ENCODE measurements at regions not wholly inside any gene's neighbourhood (a gene's known extent, or its start where the extent isn't known, plus 50 kb on each side); places are given as distances from the start of the nearest gene placed in this dataset.

DNA sequence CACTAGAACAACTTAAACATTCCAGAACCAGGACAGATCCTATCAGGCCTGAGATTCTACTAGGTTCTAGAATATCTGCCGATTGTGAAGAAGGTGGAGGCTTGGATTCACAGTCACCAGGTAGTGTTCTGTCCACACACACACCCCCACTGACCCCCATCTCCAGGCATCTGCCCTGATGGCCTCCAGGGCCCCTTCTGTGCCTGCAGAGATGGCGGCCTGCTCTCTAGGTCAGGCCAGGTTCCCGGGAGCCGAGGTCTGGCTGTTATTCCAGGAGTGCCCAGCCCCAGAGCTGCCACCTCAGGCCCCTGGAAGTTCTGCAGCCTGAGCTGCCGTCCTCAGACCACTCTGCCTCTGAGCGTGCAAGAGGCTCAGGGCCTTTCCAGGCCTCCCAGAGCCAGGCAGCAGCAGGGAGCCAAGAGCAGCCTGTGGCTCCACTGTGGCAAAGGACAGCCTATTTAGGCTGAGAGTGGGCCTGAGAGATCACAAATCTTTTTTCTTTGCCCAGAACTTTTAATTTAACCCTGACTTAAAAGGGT is 96.2 kb upstream of the ASAP2 start:
- no peaks in the 10 kb centered on the region for H3K9me3 Mint-ChIP-seq (ENCODE audit: unreplicated experiment)
- H3K36me3 Mint-ChIP-seq (ENCODE audit: insufficient read depth, unreplicated experiment) = no peaks in the 10 kb centered on the region
- TF ChIP-seq, protein P1, sequence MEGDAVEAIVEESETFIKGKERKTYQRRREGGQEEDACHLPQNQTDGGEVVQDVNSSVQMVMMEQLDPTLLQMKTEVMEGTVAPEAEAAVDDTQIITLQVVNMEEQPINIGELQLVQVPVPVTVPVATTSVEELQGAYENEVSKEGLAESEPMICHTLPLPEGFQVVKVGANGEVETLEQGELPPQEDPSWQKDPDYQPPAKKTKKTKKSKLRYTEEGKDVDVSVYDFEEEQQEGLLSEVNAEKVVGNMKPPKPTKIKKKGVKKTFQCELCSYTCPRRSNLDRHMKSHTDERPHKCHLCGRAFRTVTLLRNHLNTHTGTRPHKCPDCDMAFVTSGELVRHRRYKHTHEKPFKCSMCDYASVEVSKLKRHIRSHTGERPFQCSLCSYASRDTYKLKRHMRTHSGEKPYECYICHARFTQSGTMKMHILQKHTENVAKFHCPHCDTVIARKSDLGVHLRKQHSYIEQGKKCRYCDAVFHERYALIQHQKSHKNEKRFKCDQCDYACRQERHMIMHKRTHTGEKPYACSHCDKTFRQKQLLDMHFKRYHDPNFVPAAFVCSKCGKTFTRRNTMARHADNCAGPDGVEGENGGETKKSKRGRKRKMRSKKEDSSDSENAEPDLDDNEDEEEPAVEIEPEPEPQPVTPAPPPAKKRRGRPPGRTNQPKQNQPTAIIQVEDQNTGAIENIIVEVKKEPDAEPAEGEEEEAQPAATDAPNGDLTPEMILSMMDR (IDR thresholded peaks at IDR 0.05; ENCODE audit: unreplicated experiment) = no peak
- H3K4me1 Mint-ChIP-seq (ENCODE audit: insufficient read depth, unreplicated experiment) = peaks cover 29% of the 10 kb centered on the region
- no TSS peak for BruUV-seq (replicated peaks)
- no peak for DNase-seq (ENCODE audit: unreplicated experiment)
- CTCF ChIA-PET = interaction anchor here (0.6 kb wide), 1 partner anchor 21 kb away, joined by 3 read pairs; no protein-coding TSS in a partner anchor
- no peak overlapping the region for H3K4me3 Mint-ChIP-seq (ENCODE audit: unreplicated experiment)
- POLR2A ChIA-PET = interaction anchor here (0.6 kb wide), 1 partner anchor 736 kb away, joined by 3 read pairs; no protein-coding TSS in a partner anchor
- H3K27ac Mint-ChIP-seq (ENCODE audit: low read depth, unreplicated experiment) = no peak overlapping the region
- intact Hi-C loops (cut with micrococcal nuclease) = loop anchor here (5.0 to 10.0 kb wide), 2 partner anchors 56 to 108 kb away; partner anchors contain the start of gene MBOAT2
- H3K27me3 Mint-ChIP-seq (ENCODE audit: insufficient read depth, unreplicated experiment) = no peaks in the 10 kb centered on the region

DNA sequence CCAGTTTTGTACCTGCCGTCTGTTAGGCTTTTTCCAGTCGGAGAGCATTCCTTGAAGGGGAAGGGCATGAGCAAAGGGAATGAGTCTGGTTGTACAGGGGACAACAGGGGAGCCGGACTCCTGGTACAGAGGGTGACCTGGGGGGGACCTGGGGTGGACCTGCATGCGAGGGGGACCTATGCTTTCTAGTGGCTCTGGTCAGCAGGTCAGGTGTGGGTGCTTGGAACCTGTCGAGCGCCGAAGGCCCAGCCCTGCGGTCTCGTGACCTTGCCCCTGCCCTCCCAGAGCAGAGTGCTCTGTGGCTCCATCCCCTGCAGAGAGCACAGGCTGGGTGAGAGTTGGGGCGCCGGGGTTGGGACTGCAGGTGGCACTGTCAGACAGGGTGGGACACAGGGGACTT is 96.7 kb upstream of the ASAP2 start:
- ChIA-PET POLR2A (no interaction called here), CTCF (no interaction called here)
- intact Hi-C loops (cut with micrococcal nuclease) = loop anchor here (5.0 to 10.0 kb wide), 2 partner anchors 55 to 108 kb away; partner anchors contain the start of gene MBOAT2
- no peak for DNase-seq (ENCODE audit: unreplicated experiment)
- peaks cover 29% of the 10 kb centered on the region for H3K4me1 Mint-ChIP-seq (ENCODE audit: insufficient read depth, unreplicated experiment)
- TF ChIP-seq, protein P1 (IDR thresholded peaks at IDR 0.05; ENCODE audit: unreplicated experiment) = no peak
- BruUV-seq (replicated peaks) = no TSS peak
- H3K4me3 Mint-ChIP-seq (ENCODE audit: unreplicated experiment) = no peak overlapping the region
- no peaks in the 10 kb centered on the region for H3K27me3 Mint-ChIP-seq (ENCODE audit: insufficient read depth, unreplicated experiment)
- no peaks in the 10 kb centered on the region for H3K36me3 Mint-ChIP-seq (ENCODE audit: insufficient read depth, unreplicated experiment)
- no peak overlapping the region for H3K27ac Mint-ChIP-seq (ENCODE audit: low read depth, unreplicated experiment)
- no peaks in the 10 kb centered on the region for H3K9me3 Mint-ChIP-seq (ENCODE audit: unreplicated experiment)

- Mint-ChIP-seq H3K4me3 (ENCODE audit: unreplicated experiment) (no peak overlapping the region), H3K9me3 (ENCODE audit: unreplicated experiment) (no peaks in the 10 kb centered on the region), H3K27me3 (ENCODE audit: insufficient read depth, unreplicated experiment) (no peaks in the 10 kb centered on the region), H3K4me1 (ENCODE audit: insufficient read depth, unreplicated experiment) (peaks cover 32% of the 10 kb centered on the region), H3K36me3 (ENCODE audit: insufficient read depth, unreplicated experiment) (no peaks in the 10 kb centered on the region), H3K27ac (ENCODE audit: low read depth, unreplicated experiment) (no peak overlapping the region)
- TF ChIP-seq, protein P1 (IDR thresholded peaks at IDR 0.05; ENCODE audit: unreplicated experiment) = no peak
- POLR2A ChIA-PET = interaction anchor here (1.1 kb wide), 1 partner anchor 13 kb away, joined by 4 read pairs; no protein-coding TSS in a partner anchor
- DNase-seq (ENCODE audit: unreplicated experiment) = no peak
- CTCF ChIA-PET = interaction anchor here (0.9 to 1.3 kb wide), 2 partner anchors 236 to 238 kb away, joined by 4 to 5 read pairs; no protein-coding TSS in a partner anchor
- no TSS peak for BruUV-seq (replicated peaks)
- intact Hi-C loops (cut with micrococcal nuclease) = no loop called here
Measured at GRCh38 chr2:9108210-9108967, 98.2 kb upstream of the ASAP2 start.

Data from MCF 10A (cell line).